Lung (tissue), 11 donors: ENCODE measurements at regions not wholly inside any gene's neighbourhood (a gene's known extent, or its start where the extent isn't known, plus 50 kb on each side); places are given as distances from the start of the nearest gene placed in this dataset.

Source experiments
- ATAC-seq: fragments of 200-7000 bp; cut with Tn5 transposase; one replicate; pipeline ENCODE4 v1.9.1; 2020; ENCODE audit warnings: moderate number of reproducible peaks; ENCODE audit not compliant: insufficient read depth, low FRiP score
- DNase-seq, 3 donors: peaks; one replicate each; pipeline ENCODE4 v3.0.0-alpha.2; 2013 to 2017
- H3K27ac ChIP-seq, 2 donors: one replicate each; pipeline ENCODE4 v1.5.1; 2013; ENCODE audit warnings: mild to moderate bottlenecking in 2 of 2, moderate library complexity in 2 of 2, control low read depth in 1 of 2, inconsistent platforms in 1 of 2, low read depth in 1 of 2, low read length in 1 of 2
- H3K27me3 ChIP-seq, 3 donors: one replicate each; pipeline ENCODE4 v1.5.1; 2013; ENCODE audit warnings: low read length in 2 of 3; ENCODE audit not compliant: control insufficient read depth in 3 of 3, insufficient read depth in 3 of 3
- H3K36me3 ChIP-seq, 4 donors: one replicate each; pipeline ENCODE4 v1.5.1; 2013; ENCODE audit warnings: low read length in 4 of 4, mild to moderate bottlenecking in 1 of 4, moderate library complexity in 1 of 4; ENCODE audit not compliant: control insufficient read depth in 4 of 4, insufficient read depth in 4 of 4
- H3K4me1 ChIP-seq, 5 donors: one replicate each; pipeline ENCODE4 v1.5.1; 2013; ENCODE audit warnings: low read length in 5 of 5, mild to moderate bottlenecking in 2 of 5, moderate library complexity in 1 of 5; ENCODE audit not compliant: control insufficient read depth in 5 of 5, insufficient read depth in 5 of 5
- H3K4me3 ChIP-seq: one replicate; pipeline ENCODE4 v1.5.1; 2013; ENCODE audit warnings: mild to moderate bottlenecking, control low read depth, moderate library complexity
- H3K9ac ChIP-seq, 2 donors: one replicate each; pipeline ENCODE4 v1.5.1; 2013; ENCODE audit warnings: low read length in 2 of 2, control low read depth in 1 of 2; ENCODE audit not compliant: insufficient read depth in 1 of 2
- H3K9me3 ChIP-seq, 4 donors: one replicate each; pipeline ENCODE4 v1.5.1; 2013; ENCODE audit warnings: low read length in 3 of 4, mild to moderate bottlenecking in 1 of 4, moderate library complexity in 1 of 4; ENCODE audit not compliant: control insufficient read depth in 4 of 4, insufficient read depth in 3 of 4
- CTCF ChIP-seq: IDR thresholded peaks from 2 replicates; pipeline ENCODE4 v1.5.1; 2012; ENCODE audit warnings: mild to moderate bottlenecking; ENCODE audit errors: control extremely low read depth, extremely low read depth
- WGBS, 2 donors: extraction: QIAGEN DNeasy Blood & Tissue Kit; methylation state at CpG; one replicate each; pipeline ENCODE4 v1.1.7; 2013; 5-methylcytosine and 5-hydroxymethylcytosine counted together
- donor health status: control.
- donor health status: control.
- donor health status: Bipolar disorder and iron deficiency.
- donor health status: healthy.
- donor health status: DM: yes; HTN: yes; CAD: no.

GRCh38 chr20:52429029-52429428, 237.4 kb upstream of the ZFP64 start:
- no peak for DNase-seq
- 90 to 96% methylated on average over 1 of the region's 1 CpG for WGBS, 2 donors
- Histone ChIP-seq H3K27me3 (no peaks in the 10 kb centered on the region), H3K9me3 (peaks cover 0 to 7% (median 2%) of the 10 kb centered on the region in 4 donors), H3K4me1 (peaks cover 0 to 5% (median 0%) of the 10 kb centered on the region in 5 donors), H3K4me3 (no peak overlapping the region), H3K9ac (no peak overlapping the region), H3K27ac (no peak overlapping the region), H3K36me3 (no peaks in the 10 kb centered on the region)
- ATAC-seq: no peak
- no peak for TF ChIP-seq CTCF

GRCh38 chr20:52427960-52428359, 236.4 kb upstream of the ZFP64 start:
- no peaks in the 10 kb centered on the region for H3K36me3 ChIP-seq
- H3K27ac ChIP-seq: no peak overlapping the region
- H3K9me3 ChIP-seq: peaks cover 0 to 9% (median 4%) of the 10 kb centered on the region in 4 donors
- no peak for DNase-seq
- no peaks in the 10 kb centered on the region for H3K27me3 ChIP-seq
- ATAC-seq: no peak
- TF ChIP-seq CTCF: no peak
- H3K4me3 ChIP-seq: no peak overlapping the region
- H3K4me1 ChIP-seq: peaks cover 0 to 12% (median 0%) of the 10 kb centered on the region in 5 donors
- no peak overlapping the region for H3K9ac ChIP-seq
- 92 to 96% methylated on average over 2 of the region's 2 CpGs for WGBS, 2 donors

GRCh38 chr20:52426856-52427255, 235.3 kb upstream of the ZFP64 start:
- DNase-seq: no peak
- H3K27ac ChIP-seq: no peak overlapping the region
- no peak overlapping the region for H3K9ac ChIP-seq
- no peaks in the 10 kb centered on the region for H3K27me3 ChIP-seq
- H3K4me3 ChIP-seq: no peak overlapping the region
- no peaks in the 10 kb centered on the region for H3K36me3 ChIP-seq
- H3K9me3 ChIP-seq: peaks cover 0 to 9% (median 4%) of the 10 kb centered on the region in 4 donors
- H3K4me1 ChIP-seq: peaks cover 0 to 12% (median 0%) of the 10 kb centered on the region in 5 donors
- 77% methylated on average over 2 of the region's 2 CpGs for WGBS, 2 donors
- no peak for ATAC-seq
- TF ChIP-seq CTCF: no peak

- no peak overlapping the region for H3K4me3 ChIP-seq
- no peak overlapping the region for H3K9ac ChIP-seq
- DNase-seq (peak in 1 of 3 donors; percentile 22), ATAC-seq (no peak)
- H3K27me3 ChIP-seq: no peaks in the 10 kb centered on the region
- peaks cover 0 to 12% (median 0%) of the 10 kb centered on the region in 5 donors for H3K4me1 ChIP-seq
- TF ChIP-seq CTCF: no peak
- WGBS, 2 donors: 55 to 79% methylated on average over 5 of the region's 5 CpGs
- H3K27ac ChIP-seq: no peak overlapping the region
- peaks cover 0 to 9% (median 4%) of the 10 kb centered on the region in 4 donors for H3K9me3 ChIP-seq
- no peaks in the 10 kb centered on the region for H3K36me3 ChIP-seq
Observed at GRCh38 chr20:52425701-52426100, 234.1 kb upstream of the ZFP64 start.
